Endothelial cell of umbilical vein (primary cell): ENCODE measurements at regions not wholly inside any gene's neighbourhood (a gene's known extent, or its start where the extent isn't known, plus 50 kb on each side); places are given as distances from the start of the nearest gene placed in this dataset.

Source experiments
- BruUV-seq: library from RNA; stranded (reverse); fragments of 400-500 nt; replicated peaks from 2 replicates; lab custom pipeline; 2021; lab: Mats Ljungman, UMichigan
- CTCF ChIA-PET: fragments of 300-600, 350-600 bp; sonication (Branson Sonifier 250); formaldehyde crosslinking; loops from one replicate; lab custom pipeline; 2021; ENCODE audit warnings: antibody characterized with exemption, inconsistent platforms; lab: Charles Lee
- POLR2A ChIA-PET: fragments of 300-600, 350-600 bp; sonication (Branson Sonifier 250); formaldehyde crosslinking; loops from one replicate; lab custom pipeline; 2021; ENCODE audit warnings: antibody characterized with exemption, inconsistent platforms; lab: Charles Lee
- DNase-seq: peaks from one replicate; pipeline ENCODE4 v3.0.0-alpha.2; 2011; ENCODE audit warnings: low read depth, low spot score
- FAIRE-seq: peaks from 2 replicates; lab custom pipeline; 2011; peaks lifted over from hg19 to GRCh38; lab: Jason Lieb, UNC
- H2AFZ ChIP-seq: 2 replicates; pipeline ENCODE4 v1.6.0; 2012; ENCODE audit warnings: low read depth, low read length, control low read depth, inconsistent platforms
- H3K27ac ChIP-seq: 2 replicates; pipeline ENCODE4 v1.5.1; 2011; ENCODE audit warnings: low read depth, mild to moderate bottlenecking, control low read depth, low read length, moderate library complexity; ENCODE audit not compliant: insufficient read depth
- H3K27me3 ChIP-seq, 2 experiments: 2 replicates each; pipeline versions ENCODE4 v1.6.0 to v1.6.1; 2011; ENCODE audit warnings: low read length in 2 of 2, mixed read lengths in 1 of 2; ENCODE audit not compliant: control insufficient read depth in 2 of 2, insufficient read depth in 2 of 2
- H3K36me3 ChIP-seq, 2 experiments: 2 replicates in 1 of 2; 3 replicates in 1 of 2; pipeline ENCODE4 v1.5.1; 2011; ENCODE audit warnings: low read length in 2 of 2, mild to moderate bottlenecking in 1 of 2, moderate library complexity in 1 of 2; ENCODE audit not compliant: control insufficient read depth in 2 of 2, insufficient read depth in 2 of 2; ENCODE audit errors: extremely low read depth in 1 of 2
- H3K4me1 ChIP-seq: 3 replicates; pipeline ENCODE4 v1.5.1; 2011; ENCODE audit warnings: mild to moderate bottlenecking, low read length; ENCODE audit not compliant: control insufficient read depth, insufficient read depth; ENCODE audit errors: extremely low read depth
- H3K4me2 ChIP-seq: 2 replicates; pipeline ENCODE4 v1.6.1; 2011; ENCODE audit warnings: low read length, control low read depth, mixed read lengths; ENCODE audit not compliant: insufficient read depth
- H3K4me3 ChIP-seq, 3 experiments: fragments of 200-600 bp in 1 of 3; sonication (generic), shearing (Covaris generic) in 1 of 3; replicated peaks in 1 of 3; 2 replicates each; pipeline ENCODE4 v1.5.1; 2011 to 2016; ENCODE audit warnings: control low read depth in 3 of 3, low read length in 3 of 3, mild to moderate bottlenecking in 2 of 3, inconsistent platforms in 1 of 3, low read depth in 1 of 3, moderate library complexity in 1 of 3; ENCODE audit not compliant: insufficient read depth in 1 of 3
- H3K79me2 ChIP-seq: 2 replicates; pipeline ENCODE4 v1.6.0; 2012; ENCODE audit warnings: low read length, inconsistent platforms; ENCODE audit not compliant: control insufficient read depth, insufficient read depth
- H3K9ac ChIP-seq: replicated peaks from 2 replicates; pipeline ENCODE3; 2011; ENCODE audit warnings: low read length, control low read depth; ENCODE audit not compliant: insufficient read depth; ENCODE audit errors: extremely low read depth
- H3K9me1 ChIP-seq: replicated peaks from 3 replicates; pipeline ENCODE4 v1.6.0; 2011; ENCODE audit warnings: mild to moderate bottlenecking, low read length; ENCODE audit not compliant: control insufficient read depth, insufficient read depth; ENCODE audit errors: extremely low read depth
- H3K9me3 ChIP-seq: replicated peaks from 2 replicates; pipeline ENCODE4 v1.5.1; 2012; ENCODE audit warnings: low read length, inconsistent platforms; ENCODE audit not compliant: control insufficient read depth, insufficient read depth
- H4K20me1 ChIP-seq: replicated peaks from 2 replicates; pipeline ENCODE3; 2011; ENCODE audit warnings: mild to moderate bottlenecking, low read length; ENCODE audit not compliant: control insufficient read depth, insufficient read depth; ENCODE audit errors: extremely low read depth
- EZH2 ChIP-seq: IDR thresholded peaks from 2 replicates; pipeline ENCODE4 v1.6.1; 2012; ENCODE audit warnings: borderline replicate concordance, low read depth, mild to moderate bottlenecking, moderate library complexity, low read length, inconsistent platforms; ENCODE audit not compliant: severe bottlenecking
- FOS ChIP-seq: IDR thresholded peaks from 2 replicates; pipeline ENCODE4 v1.6.1; 2011; ENCODE audit warnings: mild to moderate bottlenecking, low read length, moderate library complexity, borderline replicate concordance; ENCODE audit not compliant: insufficient read depth
- GATA2 ChIP-seq: IDR thresholded peaks from 2 replicates; pipeline ENCODE4 v1.7.0; 2011; ENCODE audit warnings: low read depth, mild to moderate bottlenecking, moderate library complexity, mixed read lengths, low read length; ENCODE audit not compliant: insufficient read length, insufficient read depth
- JUN ChIP-seq: IDR thresholded peaks from 2 replicates; pipeline ENCODE4 v1.6.1; 2011; ENCODE audit warnings: borderline replicate concordance, low read depth; ENCODE audit not compliant: insufficient read length, insufficient read depth
- MYC ChIP-seq: IDR thresholded peaks from one replicate; pipeline ENCODE4 v1.6.1; 2011; ENCODE audit warnings: mild to moderate bottlenecking, low read depth, low read length
- POLR2A ChIP-seq: IDR thresholded peaks from 2 replicates; pipeline ENCODE4 v1.6.1; 2012; ENCODE audit warnings: low read depth, mild to moderate bottlenecking, control low read depth, low read length
- POLR2AphosphoS5 ChIP-seq: IDR thresholded peaks from 2 replicates; pipeline ENCODE4 v1.6.1; 2012; ENCODE audit warnings: low read depth, mild to moderate bottlenecking, control low read depth, low read length, moderate library complexity; ENCODE audit not compliant: insufficient read depth
- dilution Hi-C: fragments of 300-500 bp; cut with MboI; formaldehyde crosslinking; loops from one replicate; pipeline ENCODE4 v1.15.0; 2019; ENCODE audit warnings: low sequenced_read_pairs; ENCODE audit not compliant: extremely low pct_ligation_motif_present
- intact Hi-C: fragments of 100-400 bp; cut with micrococcal nuclease; formaldehyde crosslinking; loops from one replicate; pipeline ENCODE4 v1.10.0; 2022
- TF ChIP-seq, protein P1 (sequence below): IDR thresholded peaks from 2 replicates; pipeline ENCODE4 v1.6.1; 2011; ENCODE audit not compliant: insufficient read depth, insufficient read length
- TF ChIP-seq, protein P2 (sequence below), 2 donors: IDR thresholded peaks; 1 replicate in 1 of 2; 2 replicates in 1 of 2; pipeline ENCODE4 v1.5.1; 2011; ENCODE audit warnings: low read length in 2 of 2, mild to moderate bottlenecking in 2 of 2, moderate library complexity in 2 of 2, control low read depth in 1 of 2, inconsistent platforms in 1 of 2, low read depth in 1 of 2; ENCODE audit not compliant: insufficient read depth in 1 of 2; ENCODE audit errors: extremely low read depth in 1 of 2

DNA sequence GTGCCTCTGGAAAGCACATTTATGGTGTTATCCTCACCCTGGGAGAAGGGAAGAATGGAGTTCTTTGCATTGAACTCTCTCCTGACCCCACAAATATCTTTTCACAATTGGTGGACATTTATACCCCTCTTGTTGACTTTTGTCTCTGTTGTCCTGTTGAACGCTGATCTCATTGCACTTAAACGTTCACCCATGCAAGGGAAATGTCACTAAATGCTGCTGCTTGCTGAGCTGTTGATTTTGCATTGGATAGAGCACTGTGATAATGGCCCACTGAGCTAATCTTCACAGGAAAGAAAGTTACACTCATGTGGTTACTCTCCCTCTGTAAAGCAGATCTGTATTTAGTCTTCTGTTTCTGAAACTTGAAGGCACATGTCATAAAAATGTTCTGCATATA, 133.4 kb downstream of the FZD1 start:
- H3K9me3 ChIP-seq, result no peaks in the 10 kb centered on the region
- POLR2A ChIA-PET, result no interaction called here
- H4K20me1 ChIP-seq, result no peaks in the 10 kb centered on the region
- no TSS peak for BruUV-seq
- TF ChIP-seq EZH2 (no peak), POLR2AphosphoS5 (no peak), GATA2 (no peak), JUN (no peak)
- DNase-seq, result no peak
- CTCF ChIA-PET, result no interaction called here
- H3K9ac ChIP-seq, result no peak overlapping the region
- H3K36me3 ChIP-seq, result no peaks in the 10 kb centered on the region
- H3K79me2 ChIP-seq, result no peaks in the 10 kb centered on the region
- no peak overlapping the region for H2AFZ ChIP-seq
- dilution Hi-C loops (no loop called here), intact Hi-C loops (no loop called here)
- FAIRE-seq, result no peak
- H3K4me2 ChIP-seq, result no peak overlapping the region
- H3K27me3 ChIP-seq, result peaks cover 0 to 4% of the 10 kb centered on the region in 2 experiments
- no peak overlapping the region for H3K4me3 ChIP-seq
- H3K9me1 ChIP-seq, result no peaks in the 10 kb centered on the region
- H3K4me1 ChIP-seq, result no peaks in the 10 kb centered on the region
- H3K27ac ChIP-seq, result no peak overlapping the region

DNA sequence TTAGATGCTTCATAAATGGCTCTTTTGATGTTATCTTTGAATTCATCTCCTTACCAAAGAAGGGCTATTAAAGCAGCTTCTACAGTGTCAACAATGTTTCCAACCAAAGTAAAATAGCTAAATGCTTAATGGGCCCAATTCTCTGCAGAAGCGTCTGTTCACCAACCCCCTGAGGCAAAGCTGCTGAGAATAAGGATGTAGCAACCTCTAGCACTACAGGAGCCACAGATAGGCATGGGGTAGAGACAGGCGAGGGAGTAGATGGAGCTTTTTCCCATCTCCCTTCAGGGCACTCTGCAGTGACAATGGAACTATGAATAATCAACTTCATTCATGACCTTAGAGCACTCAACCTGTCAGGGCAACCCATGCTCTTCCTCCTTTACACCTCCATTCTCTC, 134.1 kb downstream of the FZD1 start:
- H3K79me2 ChIP-seq, result no peaks in the 10 kb centered on the region
- no peak overlapping the region for H3K9ac ChIP-seq
- no peak overlapping the region for H3K4me2 ChIP-seq
- intact Hi-C loops, result no loop called here
- BruUV-seq, result no TSS peak
- no peaks in the 10 kb centered on the region for H4K20me1 ChIP-seq
- peaks cover 0 to 4% of the 10 kb centered on the region in 2 experiments for H3K27me3 ChIP-seq
- no peak overlapping the region for H2AFZ ChIP-seq
- POLR2A ChIA-PET, result no interaction called here
- no peak overlapping the region for H3K4me3 ChIP-seq
- no peaks in the 10 kb centered on the region for H3K36me3 ChIP-seq
- dilution Hi-C loops, result no loop called here
- CTCF ChIA-PET, result no interaction called here
- TF ChIP-seq, protein P1, sequence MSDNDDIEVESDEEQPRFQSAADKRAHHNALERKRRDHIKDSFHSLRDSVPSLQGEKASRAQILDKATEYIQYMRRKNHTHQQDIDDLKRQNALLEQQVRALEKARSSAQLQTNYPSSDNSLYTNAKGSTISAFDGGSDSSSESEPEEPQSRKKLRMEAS, result no peak
- no peak for TF ChIP-seq POLR2A
- TF ChIP-seq, protein P2, sequence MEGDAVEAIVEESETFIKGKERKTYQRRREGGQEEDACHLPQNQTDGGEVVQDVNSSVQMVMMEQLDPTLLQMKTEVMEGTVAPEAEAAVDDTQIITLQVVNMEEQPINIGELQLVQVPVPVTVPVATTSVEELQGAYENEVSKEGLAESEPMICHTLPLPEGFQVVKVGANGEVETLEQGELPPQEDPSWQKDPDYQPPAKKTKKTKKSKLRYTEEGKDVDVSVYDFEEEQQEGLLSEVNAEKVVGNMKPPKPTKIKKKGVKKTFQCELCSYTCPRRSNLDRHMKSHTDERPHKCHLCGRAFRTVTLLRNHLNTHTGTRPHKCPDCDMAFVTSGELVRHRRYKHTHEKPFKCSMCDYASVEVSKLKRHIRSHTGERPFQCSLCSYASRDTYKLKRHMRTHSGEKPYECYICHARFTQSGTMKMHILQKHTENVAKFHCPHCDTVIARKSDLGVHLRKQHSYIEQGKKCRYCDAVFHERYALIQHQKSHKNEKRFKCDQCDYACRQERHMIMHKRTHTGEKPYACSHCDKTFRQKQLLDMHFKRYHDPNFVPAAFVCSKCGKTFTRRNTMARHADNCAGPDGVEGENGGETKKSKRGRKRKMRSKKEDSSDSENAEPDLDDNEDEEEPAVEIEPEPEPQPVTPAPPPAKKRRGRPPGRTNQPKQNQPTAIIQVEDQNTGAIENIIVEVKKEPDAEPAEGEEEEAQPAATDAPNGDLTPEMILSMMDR (IDR thresholded peaks at IDR 0.05; ENCODE audit: extremely low read depth in 1 of 2, insufficient read depth in 1 of 2, low read depth in 1 of 2, low read length in 2 of 2), result no peak
- no peak for TF ChIP-seq JUN
- no peak for TF ChIP-seq GATA2
- no peak for TF ChIP-seq EZH2
- no peak for TF ChIP-seq POLR2AphosphoS5
- TF ChIP-seq MYC, result no peak
- TF ChIP-seq FOS, result no peak
- H3K9me3 ChIP-seq, result no peaks in the 10 kb centered on the region
- no peak for DNase-seq
- H3K4me1 ChIP-seq, result no peaks in the 10 kb centered on the region
- no peak overlapping the region for H3K27ac ChIP-seq
- FAIRE-seq, result no peak
- H3K9me1 ChIP-seq, result no peaks in the 10 kb centered on the region
